ENCODE measurements at regions not wholly inside any gene's neighbourhood (a gene's known extent, or its start where the extent isn't known, plus 50 kb on each side); places are given as distances from the start of the nearest gene placed in this dataset.

GRCh38 chr6:150466196-150466595, 97.4 kb downstream of the IYD start:
- POLR2A ChIA-PET, result no interaction called here

More at GRCh38 chr6:150466196-150466595, 97.4 kb downstream of the IYD start:
- Histone ChIP-seq H3K36me3 (ENCODE audit: control insufficient read depth in 2 of 2, extremely low read depth in 1 of 2, insufficient read depth in 2 of 2, low read length in 2 of 2) (no peaks in the 10 kb centered on the region), H3K9me1 (replicated peaks; ENCODE audit: control insufficient read depth, extremely low read depth, insufficient read depth, low read length) (no peaks in the 10 kb centered on the region), H3K27me3 (ENCODE audit: control insufficient read depth in 2 of 2, insufficient read depth in 2 of 2, low read length in 2 of 2) (no peaks in the 10 kb centered on the region), H4K20me1 (replicated peaks; ENCODE audit: control insufficient read depth, extremely low read depth, insufficient read depth, low read length) (no peaks in the 10 kb centered on the region), H3K4me1 (ENCODE audit: control insufficient read depth, extremely low read depth, insufficient read depth, low read length) (no peaks in the 10 kb centered on the region), H3K79me2 (ENCODE audit: control insufficient read depth, insufficient read depth, low read length) (no peaks in the 10 kb centered on the region), H3K9ac (replicated peaks; ENCODE audit: extremely low read depth, insufficient read depth, low read length) (no peak overlapping the region), H3K4me3 (replicated peaks in 1 of 3; ENCODE audit: insufficient read depth in 1 of 3, low read depth in 1 of 3, low read length in 3 of 3) (no peak overlapping the region), H3K9me3 (replicated peaks; ENCODE audit: control insufficient read depth, insufficient read depth, low read length) (no peaks in the 10 kb centered on the region), H2AFZ (ENCODE audit: low read depth, low read length) (no peak overlapping the region), H3K4me2 (ENCODE audit: insufficient read depth, low read length) (no peak overlapping the region), H3K27ac (ENCODE audit: insufficient read depth, low read depth, low read length) (no peak overlapping the region)
- TF ChIP-seq JUN (IDR thresholded peaks at IDR 0.05; ENCODE audit: borderline replicate concordance, insufficient read depth, insufficient read length, low read depth), result no peak
- no peak for TF ChIP-seq MAX (IDR thresholded peaks at IDR 0.05; ENCODE audit: insufficient read depth, insufficient read length)
- no peak for TF ChIP-seq FOS (IDR thresholded peaks at IDR 0.05; ENCODE audit: borderline replicate concordance, insufficient read depth, low read length)
- no peak for TF ChIP-seq MYC (IDR thresholded peaks at IDR 0.05; ENCODE audit: low read depth, low read length)
- no peak for TF ChIP-seq POLR2AphosphoS5 (IDR thresholded peaks at IDR 0.05; ENCODE audit: insufficient read depth, low read depth, low read length)
- TF ChIP-seq EZH2 (IDR thresholded peaks at IDR 0.05; ENCODE audit: borderline replicate concordance, low read depth, low read length, severe bottlenecking), result no peak
- TF ChIP-seq CTCF (IDR thresholded peaks at IDR 0.05; ENCODE audit: extremely low read depth in 1 of 2, insufficient read depth in 1 of 2, low read depth in 1 of 2, low read length in 2 of 2), result no peak
- TF ChIP-seq POLR2A (IDR thresholded peaks at IDR 0.05; ENCODE audit: low read depth, low read length), result no peak
- TF ChIP-seq GATA2 (IDR thresholded peaks at IDR 0.05; ENCODE audit: insufficient read depth, insufficient read length, low read depth, low read length), result no peak
- no peak for DNase-seq (ENCODE audit: low read depth, low spot score)
- BruUV-seq (replicated peaks), result no TSS peak
- no peak for FAIRE-seq
- intact Hi-C loops (cut with micrococcal nuclease), result no loop called here
- dilution Hi-C loops (cut with MboI; ENCODE audit: extremely low pct_ligation_motif_present, low sequenced_read_pairs), result no loop called here
- CTCF ChIA-PET, result interaction anchor here (0.6 kb wide), 1 partner anchor 831 kb away, joined by 3 read pairs; no protein-coding TSS in a partner anchor

All from endothelial cell of umbilical vein (primary cell).